Effector CD8-positive, alpha-beta T cell (primary cell): ENCODE measurements at regions not wholly inside any gene's neighbourhood (a gene's known extent, or its start where the extent isn't known, plus 50 kb on each side); places are given as distances from the start of the nearest gene placed in this dataset.

Experiments
- DNase-seq: peaks from one replicate; lab custom pipeline; 2025; lab: John Stamatoyannopoulos, UW

DNA sequence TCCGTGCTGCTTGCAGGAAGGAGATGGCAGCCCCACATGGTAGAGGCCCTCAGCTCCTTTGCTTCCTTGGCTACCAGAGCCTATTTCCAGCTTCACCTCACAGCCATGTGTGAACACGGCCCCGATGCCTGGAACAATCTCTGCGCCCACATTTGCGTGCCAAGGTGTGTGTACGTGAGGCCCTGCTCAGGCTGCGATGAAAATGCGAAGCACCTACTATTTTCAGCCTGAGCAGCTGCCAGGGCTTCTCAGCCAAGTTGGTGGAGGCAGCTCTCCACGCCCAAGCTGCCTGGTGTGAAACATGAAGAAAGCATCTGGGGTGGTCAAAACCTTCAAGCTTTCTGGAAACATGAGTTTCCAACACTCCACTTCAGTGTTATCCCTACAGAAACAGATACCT lies 177.8 kb upstream of the EGLN3 start:
- DNase-seq: no peak

DNA sequence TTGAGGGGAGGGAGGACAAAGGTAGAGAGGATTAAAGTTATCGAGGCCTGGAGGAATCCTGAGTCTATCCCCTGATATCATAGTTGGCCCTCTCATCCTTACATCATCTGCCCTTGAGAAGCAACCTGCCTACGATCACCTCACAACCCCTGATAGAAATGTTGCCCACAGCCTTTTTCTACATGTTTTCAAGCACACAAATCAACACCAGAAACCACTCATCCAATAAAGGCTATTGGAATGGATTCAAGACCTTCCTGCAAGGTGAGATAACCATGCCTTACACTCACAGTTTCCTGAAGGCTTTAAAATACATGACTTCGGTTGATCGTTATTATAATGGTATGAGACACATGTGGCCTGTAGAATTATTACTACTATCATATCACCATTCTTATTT lies 175.7 kb upstream of the EGLN3 start:
- no peak for DNase-seq

- no peak for DNase-seq
Observed at GRCh38 chr14:34124585-34124984, 173.7 kb upstream of the EGLN3 start.

DNA sequence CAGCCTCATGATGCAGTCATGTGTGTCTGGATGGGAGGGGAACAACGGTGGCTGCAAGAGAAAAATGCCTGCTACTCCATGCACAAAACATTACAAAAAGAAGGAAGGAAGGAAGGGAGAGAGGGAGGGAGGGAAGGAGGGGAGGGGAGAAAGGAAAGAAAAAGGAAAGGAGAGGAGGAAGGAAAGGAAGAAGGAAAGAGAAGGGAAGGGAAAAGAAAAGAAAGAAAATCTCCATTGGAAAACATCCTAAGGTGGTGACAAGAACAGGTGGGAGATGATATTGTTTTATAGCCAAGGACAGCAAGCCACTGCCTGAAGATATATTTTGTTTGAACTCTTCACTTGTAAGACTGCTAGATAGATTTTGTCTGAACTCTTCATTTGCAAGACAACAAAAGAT lies 171.8 kb upstream of the EGLN3 start:
- no peak for DNase-seq

GRCh38 chr14:34122081-34122480 lies 171.2 kb upstream of the EGLN3 start:
- DNase-seq: no peak

- DNase-seq: no peak
Observed at GRCh38 chr14:34120185-34120977, 169.5 kb upstream of the EGLN3 start.

- no peak for DNase-seq
Observed at GRCh38 chr14:34119107-34119858, 168.4 kb upstream of the EGLN3 start.

GRCh38 chr14:34113991-34114390 lies 163.1 kb upstream of the EGLN3 start:
- no peak for DNase-seq

DNA sequence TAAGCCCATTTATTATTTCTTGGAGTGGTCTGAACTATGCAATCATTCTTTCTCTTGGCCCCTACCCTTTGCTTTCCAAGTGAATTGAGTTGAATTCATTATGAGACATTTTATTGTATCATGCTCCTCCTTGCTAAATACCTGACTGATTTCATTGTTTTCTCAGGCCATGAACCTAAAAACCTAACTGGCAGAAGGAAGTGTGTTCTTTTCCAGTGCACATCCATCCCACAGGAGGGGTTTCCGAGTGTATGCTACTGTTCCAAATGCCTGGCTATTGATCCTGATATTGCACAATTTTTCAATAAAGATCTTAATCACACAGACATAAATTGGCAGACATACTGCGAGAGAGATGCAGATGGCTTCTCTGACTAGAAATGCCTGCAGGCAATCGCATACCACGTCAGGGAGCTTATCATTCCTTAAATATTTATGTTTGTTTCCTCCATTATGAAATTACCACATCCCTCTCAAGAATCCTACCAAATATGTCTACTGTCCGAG lies 162.2 kb upstream of the EGLN3 start:
- DNase-seq: no peak

DNA sequence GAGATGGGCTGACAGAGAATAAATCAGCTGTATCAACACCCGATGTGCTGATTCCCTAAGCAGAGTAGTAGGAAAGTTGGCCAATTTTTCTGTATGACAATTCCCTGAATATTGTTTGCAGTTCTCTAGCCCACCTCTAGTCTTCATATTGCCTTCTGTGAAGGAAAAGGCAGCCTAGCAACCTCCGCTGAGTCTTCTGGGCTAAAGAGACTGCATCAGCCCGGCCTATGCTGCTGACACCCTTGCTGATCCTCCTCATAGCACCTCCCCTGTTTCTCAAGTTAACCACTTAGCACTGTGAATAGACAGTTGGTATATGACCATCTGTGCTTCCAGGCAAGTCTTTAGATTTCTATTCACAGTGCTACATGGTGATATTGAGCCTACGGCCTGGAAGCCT lies 161.1 kb upstream of the EGLN3 start:
- no peak for DNase-seq

DNA sequence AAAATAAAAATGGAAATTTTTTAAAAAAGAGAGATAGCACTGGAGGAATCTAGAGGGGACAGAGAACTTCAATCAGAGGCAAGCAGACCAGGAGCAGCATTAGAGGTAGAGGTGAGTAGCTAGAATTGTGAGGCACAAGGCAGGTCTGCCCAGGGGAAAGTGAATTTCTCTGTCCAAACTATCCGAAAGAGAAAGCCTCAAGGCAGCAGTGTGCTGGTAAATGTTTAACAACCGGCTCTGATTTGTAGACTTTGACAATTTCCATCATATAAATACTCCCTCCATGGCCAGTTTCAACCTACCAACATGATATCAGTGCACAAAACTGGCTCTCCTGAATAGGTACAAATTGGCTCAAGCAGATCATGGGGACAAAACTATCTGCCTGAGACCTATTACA lies 160.6 kb upstream of the EGLN3 start:
- DNase-seq: no peak

DNA sequence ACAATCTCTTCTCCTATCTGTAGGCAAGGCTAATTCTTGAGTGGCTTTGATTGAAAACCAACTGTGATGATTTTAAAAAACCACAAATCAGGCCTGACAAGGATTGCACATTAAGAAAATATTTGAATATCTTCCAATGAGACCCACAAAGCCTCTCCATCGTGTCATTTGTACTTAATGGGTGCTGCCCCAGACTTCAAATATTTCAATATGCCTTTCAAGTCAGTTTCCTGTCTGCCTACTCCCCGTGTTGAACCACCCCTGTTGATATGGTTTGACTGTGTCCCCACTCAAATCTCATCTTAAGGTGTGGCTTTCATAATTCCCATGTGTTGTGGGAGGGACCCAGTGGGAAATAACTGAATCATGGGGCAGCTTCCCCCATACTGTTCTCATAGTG lies 159.7 kb upstream of the EGLN3 start:
- DNase-seq: no peak

- no peak for DNase-seq
Observed at GRCh38 chr14:34107441-34107840, 156.6 kb upstream of the EGLN3 start.

- no peak for DNase-seq
Observed at GRCh38 chr14:34106310-34106709, 155.4 kb upstream of the EGLN3 start.

GRCh38 chr14:34104489-34105397 lies 153.9 kb upstream of the EGLN3 start:
- DNase-seq: no peak

GRCh38 chr14:34103176-34103575 lies 152.3 kb upstream of the EGLN3 start:
- no peak for DNase-seq

- no peak for DNase-seq
Observed at GRCh38 chr14:34099635-34100034, 148.8 kb upstream of the EGLN3 start.

- DNase-seq: no peak
Observed at GRCh38 chr14:34098985-34099349, 148.1 kb upstream of the EGLN3 start.

DNA sequence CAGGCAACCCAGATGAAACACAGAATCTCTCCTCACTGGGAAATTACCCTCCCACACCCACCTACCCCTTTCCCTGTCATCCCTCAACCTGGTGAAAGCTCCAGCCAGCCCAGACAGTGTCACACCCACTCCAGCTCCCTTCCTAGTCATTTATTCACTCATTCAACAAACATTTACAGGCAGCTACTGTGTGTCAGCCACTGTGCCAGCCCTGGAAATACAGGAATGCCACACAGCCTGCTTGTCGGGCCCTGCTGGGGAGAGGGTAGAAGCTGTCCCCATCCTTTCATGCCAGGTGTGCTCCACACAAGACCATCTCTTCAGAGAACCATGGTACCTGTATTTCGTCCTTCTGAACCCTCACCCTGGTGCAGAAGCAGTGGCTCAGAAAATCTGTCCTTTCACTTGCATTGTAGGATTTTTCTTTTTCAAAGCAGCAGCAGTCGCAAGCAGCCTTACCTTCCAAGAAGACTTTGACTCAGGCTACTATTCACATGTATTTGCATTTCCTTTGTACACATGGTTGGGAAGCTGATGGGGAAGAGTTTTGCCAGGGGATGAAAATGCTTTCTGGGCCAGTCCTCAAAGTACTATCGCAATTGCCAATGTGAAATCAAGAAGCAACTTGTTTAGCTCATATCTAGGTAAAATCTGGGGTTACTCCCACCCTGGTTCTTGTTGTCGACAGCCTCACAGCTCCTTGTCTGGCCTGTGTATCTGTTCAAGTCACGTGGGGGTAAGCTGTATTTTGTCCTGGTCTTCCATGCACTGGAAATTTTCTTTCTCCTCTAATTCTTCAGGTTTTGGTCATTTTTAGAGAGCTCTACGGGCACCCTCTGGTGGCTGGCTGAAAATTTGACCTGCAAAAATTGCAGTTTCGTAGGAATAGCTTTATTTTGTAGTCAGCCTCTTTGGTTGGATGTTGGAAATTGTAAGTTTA lies 147.4 kb upstream of the EGLN3 start:
- no peak for DNase-seq

GRCh38 chr14:34097644-34098043 lies 146.8 kb upstream of the EGLN3 start:
- DNase-seq: no peak

- DNase-seq: no peak
Observed at GRCh38 chr14:34094384-34094783, 143.5 kb upstream of the EGLN3 start.
